ENCODE measurements at regions not wholly inside any gene's neighbourhood (a gene's known extent, or its start where the extent isn't known, plus 50 kb on each side); places are given as distances from the start of the nearest gene placed in this dataset.
A peak's percentile ranks its signal among the peaks of the same experiment; 100 is the strongest.

GRCh38 chr1:23614032-23614660 is 54.8 kb upstream of the ID3 start:
- no peak overlapping the region for H3K4me3 ChIP-seq (ENCODE audit: low read depth in 1 of 2, low read length in 2 of 2)
- ATAC-seq (ENCODE audit: insufficient read depth, low read depth), result peak; percentile 3; the same call in 1 of the 3 replicates
- peaks cover 48% of the 10 kb centered on the region for H3K4me1 ChIP-seq (ENCODE audit: insufficient read depth, low read length)

GRCh38 chr1:23613191-23614031 is 54.1 kb upstream of the ID3 start:
- H3K4me3 ChIP-seq (ENCODE audit: low read depth in 1 of 2, low read length in 2 of 2), result peak overlapping the region in 1 of 2 experiments; percentile 8; a peak in 1 of 4 replicates
- H3K27ac ChIP-seq (ENCODE audit: low read length), result peak overlapping the region; percentile 91

More at GRCh38 chr1:23614032-23614660, 54.8 kb upstream of the ID3 start:
- H4K20me1 ChIP-seq (ENCODE audit: insufficient read depth, low read length), result no peaks in the 10 kb centered on the region
- H3K27me3 ChIP-seq (ENCODE audit: insufficient read depth, low read length, poor library complexity), result peaks cover 4% of the 10 kb centered on the region
- no peaks in the 10 kb centered on the region for H3K36me3 ChIP-seq (ENCODE audit: insufficient read depth, low read length)
- H3K79me2 ChIP-seq (ENCODE audit: insufficient read depth, low read length), result no peaks in the 10 kb centered on the region
- no peak overlapping the region for H2AFZ ChIP-seq (ENCODE audit: low read depth, low read length)
- H3K4me2 ChIP-seq (ENCODE audit: insufficient read depth, low read length), result no peak overlapping the region
- TF ChIP-seq EZH2 (IDR thresholded peaks at IDR 0.05; ENCODE audit: borderline replicate concordance, low read depth, low read length, severe bottlenecking), result no peak
- no peak for TF ChIP-seq CTCF (IDR thresholded peaks at IDR 0.05; ENCODE audit: borderline replicate concordance, extremely low read depth, low read length, poor library complexity, severe bottlenecking)
- 0 out of 2 replicates have a peak overlapping the region, but pooled peaks have one; percentile 30 for H3K9ac ChIP-seq (ENCODE audit: low read depth, low read length)
- no peaks in the 10 kb centered on the region for H3K9me3 ChIP-seq (ENCODE audit: insufficient read depth, low read length, severe bottlenecking)
- DNase-seq, result peak; percentile 36
- H3K27ac ChIP-seq (ENCODE audit: low read length), result peak overlapping the region; percentile 91

GRCh38 chr1:23611601-23612327 is 52.5 kb upstream of the ID3 start:
- Histone ChIP-seq H3K27me3 (ENCODE audit: insufficient read depth, low read length, poor library complexity) (no peaks in the 10 kb centered on the region), H3K4me2 (ENCODE audit: insufficient read depth, low read length) (0 out of 2 replicates have a peak overlapping the region, but pooled peaks have one; percentile 14), H3K79me2 (ENCODE audit: insufficient read depth, low read length) (no peaks in the 10 kb centered on the region), H3K4me3 (ENCODE audit: low read depth in 1 of 2, low read length in 2 of 2) (peak overlapping the region in 1 of 2 experiments; percentile 3; a peak in 1 of 4 replicates), H4K20me1 (ENCODE audit: insufficient read depth, low read length) (no peaks in the 10 kb centered on the region), H3K27ac (ENCODE audit: low read length) (peak overlapping the region; percentile 91), H3K36me3 (ENCODE audit: insufficient read depth, low read length) (no peaks in the 10 kb centered on the region), H3K9me3 (ENCODE audit: insufficient read depth, low read length, severe bottlenecking) (no peaks in the 10 kb centered on the region), H3K9ac (ENCODE audit: low read depth, low read length) (peak overlapping the region; percentile 39), H2AFZ (ENCODE audit: low read depth, low read length) (no peak overlapping the region), H3K4me1 (ENCODE audit: insufficient read depth, low read length) (peaks cover 38% of the 10 kb centered on the region)
- no peak for TF ChIP-seq EZH2 (IDR thresholded peaks at IDR 0.05; ENCODE audit: borderline replicate concordance, low read depth, low read length, severe bottlenecking)
- no peak for TF ChIP-seq CTCF (IDR thresholded peaks at IDR 0.05; ENCODE audit: borderline replicate concordance, extremely low read depth, low read length, poor library complexity, severe bottlenecking)
- peak; percentile 85 for DNase-seq
- ATAC-seq (ENCODE audit: insufficient read depth, low read depth), result peak; percentile 73

More at GRCh38 chr1:23613191-23614031, 54.1 kb upstream of the ID3 start:
- Histone ChIP-seq H3K9ac (ENCODE audit: low read depth, low read length) (peak overlapping the region; percentile 39), H2AFZ (ENCODE audit: low read depth, low read length) (no peak overlapping the region), H3K4me2 (ENCODE audit: insufficient read depth, low read length) (no peak overlapping the region), H3K4me1 (ENCODE audit: insufficient read depth, low read length) (peaks cover 40% of the 10 kb centered on the region), H3K36me3 (ENCODE audit: insufficient read depth, low read length) (no peaks in the 10 kb centered on the region), H4K20me1 (ENCODE audit: insufficient read depth, low read length) (no peaks in the 10 kb centered on the region), H3K9me3 (ENCODE audit: insufficient read depth, low read length, severe bottlenecking) (no peaks in the 10 kb centered on the region), H3K79me2 (ENCODE audit: insufficient read depth, low read length) (no peaks in the 10 kb centered on the region), H3K27me3 (ENCODE audit: insufficient read depth, low read length, poor library complexity) (no peaks in the 10 kb centered on the region)
- peak; percentile 90 for DNase-seq
- TF ChIP-seq EZH2 (IDR thresholded peaks at IDR 0.05; ENCODE audit: borderline replicate concordance, low read depth, low read length, severe bottlenecking) (no peak), CTCF (IDR thresholded peaks at IDR 0.05; ENCODE audit: borderline replicate concordance, extremely low read depth, low read length, poor library complexity, severe bottlenecking) (peak; percentile 29)
- ATAC-seq (ENCODE audit: insufficient read depth, low read depth), result peak; percentile 76
